Chondrocyte (in vitro differentiated cells): ENCODE measurements at regions not wholly inside any gene's neighbourhood (a gene's known extent, or its start where the extent isn't known, plus 50 kb on each side); places are given as distances from the start of the nearest gene placed in this dataset.

Experiments
- DNase-seq: peaks from one replicate; pipeline ENCODE4 v3.0.0; 2021; ENCODE audit warnings: mixed read lengths, low spot score
- H3K27ac Mint-ChIP-seq: one replicate; pipeline ENCODE4 v1.8.0; 2021; ENCODE audit warnings: mild to moderate bottlenecking, moderate library complexity, mixed read lengths; ENCODE audit not compliant: unreplicated experiment
- H3K27me3 Mint-ChIP-seq: 2 replicates; pipeline ENCODE4 v1.8.0; 2021; ENCODE audit warnings: low read depth, mixed read lengths
- H3K36me3 Mint-ChIP-seq: 2 replicates; pipeline ENCODE4 v1.8.0; 2021; ENCODE audit warnings: low read depth, mixed read lengths
- H3K4me1 Mint-ChIP-seq: 2 replicates; pipeline ENCODE4 v1.8.0; 2021; ENCODE audit warnings: low read depth, mild to moderate bottlenecking, mixed read lengths
- H3K4me3 Mint-ChIP-seq: one replicate; pipeline ENCODE4 v1.8.0; 2021; ENCODE audit warnings: mild to moderate bottlenecking, moderate library complexity, mixed read lengths; ENCODE audit not compliant: unreplicated experiment
- H3K9me3 Mint-ChIP-seq: 2 replicates; pipeline ENCODE4 v1.8.0; 2021; ENCODE audit warnings: low read depth, mixed read lengths
- TF ChIP-seq, protein P1 (sequence below): fragments of 200-600 bp; sonication (generic); IDR thresholded peaks from 2 replicates; pipeline ENCODE4 v1.5.0; 2021; ENCODE audit warnings: antibody characterized with exemption, mild to moderate bottlenecking, moderate library complexity

DNA sequence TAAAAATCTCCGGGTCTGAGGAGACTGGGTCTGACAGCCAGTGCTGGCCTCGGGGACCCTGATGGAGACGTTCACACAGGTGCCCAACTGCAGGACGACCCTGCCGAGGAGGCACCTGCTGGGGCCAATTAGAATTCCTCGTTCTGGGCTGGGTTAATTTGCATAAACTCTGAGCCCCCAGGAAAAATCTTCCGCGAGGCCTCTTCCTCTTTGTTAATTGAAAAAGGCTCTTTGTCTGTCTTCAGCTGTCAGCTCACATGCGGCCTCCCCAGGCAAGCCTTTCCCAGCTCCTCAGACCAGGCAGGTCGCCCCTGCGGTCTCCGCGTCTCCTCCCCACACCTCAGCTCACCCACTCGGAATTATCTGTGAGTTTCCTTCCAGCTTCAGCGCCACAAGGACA lies 400.2 kb downstream of the SEC14L1 start:
- Mint-ChIP-seq H3K9me3 (peaks cover 5% of the 10 kb centered on the region), H3K36me3 (peaks cover 3% of the 10 kb centered on the region), H3K4me1 (peaks cover 14% of the 10 kb centered on the region), H3K4me3 (no peak overlapping the region), H3K27me3 (peaks cover 48% of the 10 kb centered on the region), H3K27ac (no peak overlapping the region)
- TF ChIP-seq, protein P1, sequence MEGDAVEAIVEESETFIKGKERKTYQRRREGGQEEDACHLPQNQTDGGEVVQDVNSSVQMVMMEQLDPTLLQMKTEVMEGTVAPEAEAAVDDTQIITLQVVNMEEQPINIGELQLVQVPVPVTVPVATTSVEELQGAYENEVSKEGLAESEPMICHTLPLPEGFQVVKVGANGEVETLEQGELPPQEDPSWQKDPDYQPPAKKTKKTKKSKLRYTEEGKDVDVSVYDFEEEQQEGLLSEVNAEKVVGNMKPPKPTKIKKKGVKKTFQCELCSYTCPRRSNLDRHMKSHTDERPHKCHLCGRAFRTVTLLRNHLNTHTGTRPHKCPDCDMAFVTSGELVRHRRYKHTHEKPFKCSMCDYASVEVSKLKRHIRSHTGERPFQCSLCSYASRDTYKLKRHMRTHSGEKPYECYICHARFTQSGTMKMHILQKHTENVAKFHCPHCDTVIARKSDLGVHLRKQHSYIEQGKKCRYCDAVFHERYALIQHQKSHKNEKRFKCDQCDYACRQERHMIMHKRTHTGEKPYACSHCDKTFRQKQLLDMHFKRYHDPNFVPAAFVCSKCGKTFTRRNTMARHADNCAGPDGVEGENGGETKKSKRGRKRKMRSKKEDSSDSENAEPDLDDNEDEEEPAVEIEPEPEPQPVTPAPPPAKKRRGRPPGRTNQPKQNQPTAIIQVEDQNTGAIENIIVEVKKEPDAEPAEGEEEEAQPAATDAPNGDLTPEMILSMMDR, result no peak
- DNase-seq, result peak; percentile 38

DNA sequence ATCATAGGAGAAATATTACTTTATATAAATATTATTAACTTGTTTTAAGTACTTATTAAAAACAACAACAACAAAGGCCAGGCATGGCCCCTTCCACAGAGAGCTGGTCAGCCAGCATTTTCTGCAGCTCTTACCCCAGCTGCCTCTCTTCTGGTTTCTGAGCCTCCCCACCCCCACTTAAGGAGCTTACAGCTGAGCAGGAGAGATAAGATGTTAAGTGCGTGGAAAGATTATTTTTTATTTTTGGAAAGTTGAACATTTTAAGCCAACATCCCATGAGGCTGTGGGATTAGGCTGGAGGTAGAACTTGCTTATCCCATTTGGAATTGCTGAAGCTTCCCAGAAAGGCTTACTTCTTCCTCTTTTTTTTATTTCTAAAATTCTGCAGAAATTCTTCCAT lies 401.2 kb downstream of the SEC14L1 start:
- peaks cover 48% of the 10 kb centered on the region for H3K27me3 Mint-ChIP-seq
- H3K36me3 Mint-ChIP-seq, result peaks cover 3% of the 10 kb centered on the region
- TF ChIP-seq, protein P1, result no peak
- peaks cover 5% of the 10 kb centered on the region for H3K9me3 Mint-ChIP-seq
- H3K4me1 Mint-ChIP-seq, result peaks cover 14% of the 10 kb centered on the region
- no peak overlapping the region for H3K4me3 Mint-ChIP-seq
- no peak for DNase-seq
- H3K27ac Mint-ChIP-seq, result no peak overlapping the region

DNA sequence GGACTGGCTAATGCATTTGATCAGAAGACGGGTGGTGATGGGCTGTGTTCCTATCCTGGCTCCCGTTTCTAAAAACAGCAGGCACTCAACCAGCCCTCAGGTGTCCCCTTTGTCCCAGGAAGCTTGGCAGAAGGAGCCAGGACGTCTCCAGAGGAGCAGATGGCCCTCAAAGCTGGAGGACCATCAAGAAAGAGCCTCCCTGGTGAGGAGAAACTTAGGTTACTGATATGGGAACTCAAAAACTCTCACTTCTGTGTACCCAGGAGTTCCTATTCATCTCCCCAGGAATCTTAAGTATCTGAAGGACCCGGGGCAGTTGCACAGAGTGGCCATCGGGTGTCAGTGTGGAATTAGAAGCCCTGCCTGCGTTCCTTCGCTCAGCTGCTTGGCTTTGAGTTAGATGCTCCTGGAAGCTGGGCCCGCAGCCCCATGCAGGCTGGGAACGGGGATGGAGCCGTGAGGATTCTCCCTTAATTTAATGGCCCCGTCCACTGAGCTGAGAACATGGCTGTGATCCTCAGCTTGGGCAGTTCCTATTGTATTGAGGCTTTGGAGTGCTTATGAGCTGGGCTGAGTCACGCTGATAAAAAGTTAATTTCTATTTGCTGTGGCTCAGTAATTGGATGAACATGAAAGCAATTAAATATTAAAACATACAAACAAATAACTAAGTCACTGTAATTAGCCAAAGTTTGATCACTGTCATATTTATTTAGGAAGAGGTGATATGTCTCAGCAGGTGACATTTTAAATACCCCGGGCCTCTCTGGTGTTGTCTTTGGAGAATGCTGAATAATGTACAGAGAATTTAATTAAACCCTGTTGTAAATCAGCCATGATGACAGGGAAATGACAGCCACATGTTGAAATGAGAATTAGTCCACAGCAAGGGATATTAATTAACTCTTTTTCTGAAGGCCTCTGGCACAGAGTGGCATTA lies 402.1 kb downstream of the SEC14L1 start:
- DNase-seq, result no peak
- Mint-ChIP-seq H3K9me3 (peaks cover 5% of the 10 kb centered on the region), H3K4me1 (peaks cover 14% of the 10 kb centered on the region), H3K27ac (no peak overlapping the region), H3K36me3 (peaks cover 3% of the 10 kb centered on the region), H3K27me3 (peaks cover 42% of the 10 kb centered on the region), H3K4me3 (no peak overlapping the region)
- TF ChIP-seq, protein P1, result peak; percentile 97

DNA sequence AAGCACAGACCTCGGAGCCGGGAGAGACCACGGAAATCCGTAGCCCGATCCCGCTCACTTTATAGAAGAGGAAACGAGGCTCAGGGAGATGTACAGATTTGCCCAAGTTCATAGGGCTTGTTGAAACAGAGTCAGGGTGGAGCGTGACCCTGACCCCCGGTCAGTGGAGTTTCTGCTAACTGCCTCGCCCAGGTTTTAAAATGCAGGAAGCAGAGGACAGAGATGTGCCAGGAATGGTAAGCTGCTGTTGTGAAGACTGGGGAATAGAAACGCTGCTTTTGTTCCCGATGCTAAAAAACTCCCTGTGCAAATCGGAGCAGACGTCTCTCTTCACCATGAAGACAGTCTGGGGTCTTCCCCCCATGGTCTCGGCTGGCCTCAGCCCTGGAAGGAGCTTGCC lies 403.0 kb downstream of the SEC14L1 start:
- no peak overlapping the region for H3K4me3 Mint-ChIP-seq
- H3K36me3 Mint-ChIP-seq, result peaks cover 3% of the 10 kb centered on the region
- H3K27me3 Mint-ChIP-seq, result peaks cover 35% of the 10 kb centered on the region
- DNase-seq, result no peak
- peaks cover 5% of the 10 kb centered on the region for H3K9me3 Mint-ChIP-seq
- H3K27ac Mint-ChIP-seq, result no peak overlapping the region
- TF ChIP-seq, protein P1, result no peak
- peaks cover 14% of the 10 kb centered on the region for H3K4me1 Mint-ChIP-seq

DNA sequence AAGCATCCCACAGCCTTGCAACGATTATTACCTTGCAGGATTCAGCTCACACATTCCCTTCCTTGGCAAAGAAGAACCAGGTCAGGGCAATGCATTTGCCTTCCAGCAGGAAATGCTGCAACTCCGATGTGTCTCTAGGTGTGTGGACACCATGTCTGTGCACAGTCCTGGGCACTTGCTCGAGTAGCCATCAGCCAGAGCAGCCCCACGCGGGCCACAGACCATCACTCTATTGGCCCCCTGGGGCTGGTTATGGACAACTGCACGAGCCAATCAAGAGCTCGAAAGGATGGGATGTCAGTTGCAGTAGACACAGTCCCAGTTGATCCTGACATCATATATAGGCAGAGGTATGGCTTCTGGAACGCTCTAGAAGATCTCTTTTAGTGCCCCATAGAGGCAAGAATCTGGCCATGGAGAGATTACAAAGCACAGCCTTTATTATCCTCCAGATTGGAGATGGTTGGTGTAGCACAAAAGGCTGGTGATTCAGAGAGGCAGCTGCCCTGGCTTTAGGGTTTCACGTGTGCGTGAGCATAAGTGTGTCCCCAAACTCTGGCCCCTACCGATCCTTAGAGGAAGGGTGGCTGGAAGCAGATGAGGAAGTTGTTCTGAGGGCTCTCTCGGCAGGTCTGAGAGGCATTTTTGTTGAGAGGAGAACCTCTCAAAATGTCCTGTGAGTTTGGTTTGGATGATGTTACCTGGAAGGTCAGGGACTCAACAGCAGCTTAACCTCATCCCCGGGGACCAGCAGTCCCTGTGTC lies 403.8 kb downstream of the SEC14L1 start:
- peaks cover 5% of the 10 kb centered on the region for H3K9me3 Mint-ChIP-seq

More for the DNA sequence above, 403.8 kb downstream of the SEC14L1 start:
- Mint-ChIP-seq H3K36me3 (peaks cover 3% of the 10 kb centered on the region), H3K27ac (no peak overlapping the region), H3K27me3 (peaks cover 29% of the 10 kb centered on the region), H3K4me1 (peaks cover 14% of the 10 kb centered on the region), H3K4me3 (no peak overlapping the region)
- DNase-seq, result no peak
- TF ChIP-seq, protein P1, result no peak
